ENCODE measurements at regions not wholly inside any gene's neighbourhood (a gene's known extent, or its start where the extent isn't known, plus 50 kb on each side); places are given as distances from the start of the nearest gene placed in this dataset.

DNA sequence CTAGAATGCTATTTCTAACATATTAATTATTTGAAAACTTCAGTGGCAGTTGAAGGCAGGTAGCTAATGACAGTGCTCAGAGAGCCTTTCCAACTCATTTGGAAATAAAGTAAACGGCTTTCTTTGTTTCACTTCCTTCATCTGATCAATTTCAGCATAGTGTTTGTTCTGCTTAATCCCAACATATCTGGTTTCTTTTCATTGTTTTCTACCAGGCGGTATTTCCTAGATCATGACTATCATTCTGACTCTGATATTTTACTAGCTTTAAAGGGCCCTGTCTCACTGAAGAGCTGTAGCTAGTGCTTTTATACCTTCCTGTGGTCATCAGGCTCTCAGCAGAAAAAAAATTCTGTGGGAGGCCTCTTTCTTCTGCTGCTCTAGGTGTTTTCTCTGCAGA lies 178.6 kb downstream of the RBM26 start:
- Histone ChIP-seq H3K36me3 (ENCODE audit: low read length) (no peaks in the 10 kb centered on the region), H3K9me2 (replicated peaks; ENCODE audit: insufficient read depth, low read length) (no peaks in the 10 kb centered on the region), H2AFZ (ENCODE audit: low read depth, low read length, severe bottlenecking) (no peak overlapping the region), H3F3A (ENCODE audit: insufficient read depth) (no peaks in the 10 kb centered on the region), H3K4me3 (ENCODE audit: insufficient read depth, low read length, poor library complexity, severe bottlenecking) (no peak overlapping the region), H4K20me1 (ENCODE audit: low read depth, low read length) (no peaks in the 10 kb centered on the region), H3K27me3 (ENCODE audit: low read length) (no peaks in the 10 kb centered on the region), H3K9me3 (ENCODE audit: insufficient read depth, low read length) (no peaks in the 10 kb centered on the region), H3K4me2 (ENCODE audit: low read depth, low read length, poor library complexity, severe bottlenecking) (no peak overlapping the region), H3K9ac (ENCODE audit: low read length) (no peak overlapping the region), H3K27ac (ENCODE audit: low read depth, low read length) (no peak overlapping the region), H3K79me2 (ENCODE audit: insufficient read depth, low read length) (no peaks in the 10 kb centered on the region)
- TF ChIP-seq, protein P1, sequence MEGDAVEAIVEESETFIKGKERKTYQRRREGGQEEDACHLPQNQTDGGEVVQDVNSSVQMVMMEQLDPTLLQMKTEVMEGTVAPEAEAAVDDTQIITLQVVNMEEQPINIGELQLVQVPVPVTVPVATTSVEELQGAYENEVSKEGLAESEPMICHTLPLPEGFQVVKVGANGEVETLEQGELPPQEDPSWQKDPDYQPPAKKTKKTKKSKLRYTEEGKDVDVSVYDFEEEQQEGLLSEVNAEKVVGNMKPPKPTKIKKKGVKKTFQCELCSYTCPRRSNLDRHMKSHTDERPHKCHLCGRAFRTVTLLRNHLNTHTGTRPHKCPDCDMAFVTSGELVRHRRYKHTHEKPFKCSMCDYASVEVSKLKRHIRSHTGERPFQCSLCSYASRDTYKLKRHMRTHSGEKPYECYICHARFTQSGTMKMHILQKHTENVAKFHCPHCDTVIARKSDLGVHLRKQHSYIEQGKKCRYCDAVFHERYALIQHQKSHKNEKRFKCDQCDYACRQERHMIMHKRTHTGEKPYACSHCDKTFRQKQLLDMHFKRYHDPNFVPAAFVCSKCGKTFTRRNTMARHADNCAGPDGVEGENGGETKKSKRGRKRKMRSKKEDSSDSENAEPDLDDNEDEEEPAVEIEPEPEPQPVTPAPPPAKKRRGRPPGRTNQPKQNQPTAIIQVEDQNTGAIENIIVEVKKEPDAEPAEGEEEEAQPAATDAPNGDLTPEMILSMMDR (IDR thresholded peaks at IDR 0.05; ENCODE audit: insufficient read depth, low read length, poor library complexity, severe bottlenecking) = no peak
- TF ChIP-seq EZH2phosphoT487 (conservative IDR thresholded peaks at IDR 0.05; ENCODE audit: low read length) = no peak

DNA sequence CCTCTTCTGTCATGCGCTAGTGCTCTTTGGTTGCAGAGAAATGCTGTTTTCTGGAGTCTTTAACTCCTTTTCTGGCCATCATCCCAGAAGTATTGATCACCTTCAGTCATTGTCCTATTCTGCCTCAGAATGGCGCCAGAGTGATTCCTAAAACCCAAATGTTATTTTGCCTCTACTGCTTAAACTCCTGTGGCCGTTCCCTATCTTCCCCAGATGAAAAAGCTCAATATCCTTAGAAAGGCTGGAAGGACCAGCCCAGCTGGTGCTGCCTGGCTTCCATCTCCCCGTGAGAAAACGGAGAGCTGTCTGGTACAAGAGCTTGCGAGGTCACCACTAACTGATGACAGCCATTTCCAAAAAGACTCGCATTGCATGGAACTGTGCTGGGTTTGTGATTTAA lies 179.1 kb downstream of the RBM26 start:
- Histone ChIP-seq H3F3A (ENCODE audit: insufficient read depth) (no peaks in the 10 kb centered on the region), H3K27ac (ENCODE audit: low read depth, low read length) (no peak overlapping the region), H3K4me3 (ENCODE audit: insufficient read depth, low read length, poor library complexity, severe bottlenecking) (no peak overlapping the region), H3K4me2 (ENCODE audit: low read depth, low read length, poor library complexity, severe bottlenecking) (no peak overlapping the region), H4K20me1 (ENCODE audit: low read depth, low read length) (no peaks in the 10 kb centered on the region), H3K9me3 (ENCODE audit: insufficient read depth, low read length) (no peaks in the 10 kb centered on the region), H3K9ac (ENCODE audit: low read length) (no peak overlapping the region), H3K79me2 (ENCODE audit: insufficient read depth, low read length) (no peaks in the 10 kb centered on the region), H3K27me3 (ENCODE audit: low read length) (no peaks in the 10 kb centered on the region), H3K36me3 (ENCODE audit: low read length) (no peaks in the 10 kb centered on the region), H2AFZ (ENCODE audit: low read depth, low read length, severe bottlenecking) (no peak overlapping the region), H3K9me2 (replicated peaks; ENCODE audit: insufficient read depth, low read length) (no peaks in the 10 kb centered on the region)
- no peak for TF ChIP-seq EZH2phosphoT487 (conservative IDR thresholded peaks at IDR 0.05; ENCODE audit: low read length)
- TF ChIP-seq, protein P1 (IDR thresholded peaks at IDR 0.05; ENCODE audit: insufficient read depth, low read length, poor library complexity, severe bottlenecking) = no peak

DNA sequence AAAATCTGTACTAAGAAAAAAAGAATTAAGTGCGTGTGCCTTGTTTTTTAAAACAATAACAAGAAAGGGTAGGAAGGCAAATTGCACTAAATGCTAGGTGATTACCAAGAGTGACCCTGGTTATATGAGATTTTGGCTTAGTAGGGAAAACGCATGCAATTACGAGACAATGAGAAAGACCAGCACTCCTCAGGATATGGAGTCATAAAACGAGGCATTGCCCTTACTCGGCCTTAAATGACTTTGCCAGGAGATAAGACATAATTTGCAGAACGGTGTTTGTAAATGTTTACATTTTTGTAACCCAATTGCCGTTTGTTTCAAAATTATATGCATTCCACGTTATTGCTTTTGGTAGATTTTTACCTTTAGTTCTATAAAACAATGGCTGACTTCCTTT lies 179.8 kb downstream of the RBM26 start:
- TF ChIP-seq EZH2phosphoT487 (conservative IDR thresholded peaks at IDR 0.05; ENCODE audit: low read length) = no peak
- TF ChIP-seq, protein P1 (IDR thresholded peaks at IDR 0.05; ENCODE audit: insufficient read depth, low read length, poor library complexity, severe bottlenecking) = no peak
- no peaks in the 10 kb centered on the region for H4K20me1 ChIP-seq (ENCODE audit: low read depth, low read length)
- H2AFZ ChIP-seq (ENCODE audit: low read depth, low read length, severe bottlenecking) = no peak overlapping the region
- H3F3A ChIP-seq (ENCODE audit: insufficient read depth) = no peaks in the 10 kb centered on the region
- H3K9me2 ChIP-seq (replicated peaks; ENCODE audit: insufficient read depth, low read length) = no peaks in the 10 kb centered on the region
- no peaks in the 10 kb centered on the region for H3K27me3 ChIP-seq (ENCODE audit: low read length)
- H3K79me2 ChIP-seq (ENCODE audit: insufficient read depth, low read length) = no peaks in the 10 kb centered on the region
- no peak overlapping the region for H3K4me3 ChIP-seq (ENCODE audit: insufficient read depth, low read length, poor library complexity, severe bottlenecking)
- no peak overlapping the region for H3K4me2 ChIP-seq (ENCODE audit: low read depth, low read length, poor library complexity, severe bottlenecking)
- H3K9me3 ChIP-seq (ENCODE audit: insufficient read depth, low read length) = no peaks in the 10 kb centered on the region
- no peaks in the 10 kb centered on the region for H3K36me3 ChIP-seq (ENCODE audit: low read length)
- H3K9ac ChIP-seq (ENCODE audit: low read length) = no peak overlapping the region
- H3K27ac ChIP-seq (ENCODE audit: low read depth, low read length) = no peak overlapping the region
